Suppressor macrophage (primary cell): ENCODE measurements at regions not wholly inside any gene's neighbourhood (a gene's known extent, or its start where the extent isn't known, plus 50 kb on each side); places are given as distances from the start of the nearest gene placed in this dataset.
"Not testable (repeated sequence)": the region's sequence is repeated elsewhere in the genome, so short reads cannot be mapped to it uniquely, and the experiment has no call there.

Experiments used
- DNase-seq, 4 experiments: peaks; one replicate each; pipeline ENCODE4 v3.0.0-alpha.2; 2020 to 2022

DNA sequence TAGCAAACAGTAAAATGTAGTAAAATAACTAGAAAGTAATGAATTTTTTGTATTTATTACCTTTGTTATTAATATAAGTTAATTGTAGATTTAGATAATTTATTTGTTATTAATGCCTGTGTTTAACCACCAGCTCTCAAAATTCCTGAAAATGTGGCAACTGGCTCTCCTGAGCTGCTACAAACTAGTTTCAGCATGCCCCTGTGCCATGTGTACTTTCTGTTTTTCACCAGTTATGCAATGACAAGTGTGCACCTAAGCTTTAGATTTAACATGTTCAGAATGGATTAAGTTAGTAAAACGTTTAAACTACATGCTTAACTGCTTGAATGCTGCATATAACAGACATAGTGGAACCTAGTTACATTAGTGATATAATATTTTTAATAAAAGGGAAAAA, 88.1 kb downstream of the POSTN start:
- no peak for DNase-seq

DNA sequence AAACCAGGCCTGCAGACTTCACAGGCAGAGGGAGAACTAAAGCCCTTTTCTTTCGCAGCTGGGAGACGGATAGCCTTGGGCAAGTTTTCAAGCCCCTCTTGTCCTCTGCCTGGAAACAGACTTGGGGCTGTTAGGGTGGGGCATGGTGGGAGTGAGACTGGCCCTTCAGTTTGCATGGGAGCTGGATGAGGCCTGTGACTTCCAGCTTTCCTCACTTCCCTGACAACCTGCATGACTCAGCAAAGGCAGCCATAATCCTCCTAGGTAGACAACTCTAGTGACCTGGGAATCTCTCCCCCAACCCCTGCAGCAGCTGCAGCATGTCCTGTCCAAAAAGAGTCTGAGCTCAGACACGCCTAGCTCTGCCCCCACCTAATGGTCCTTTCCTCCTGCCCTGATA, 93.0 kb downstream of the POSTN start:
- no peak for DNase-seq

- no peak for DNase-seq
Observed at GRCh38 chr13:37504251-37504650, 94.3 kb downstream of the POSTN start.

GRCh38 chr13:37503287-37503686, 95.3 kb downstream of the POSTN start:
- DNase-seq, result no peak

- DNase-seq, result not testable (repeated sequence)
Observed at GRCh38 chr13:37502303-37502993, 96.1 kb downstream of the POSTN start.

- no peak for DNase-seq
Observed at GRCh38 chr13:37501187-37501586, 97.4 kb downstream of the POSTN start.

DNA sequence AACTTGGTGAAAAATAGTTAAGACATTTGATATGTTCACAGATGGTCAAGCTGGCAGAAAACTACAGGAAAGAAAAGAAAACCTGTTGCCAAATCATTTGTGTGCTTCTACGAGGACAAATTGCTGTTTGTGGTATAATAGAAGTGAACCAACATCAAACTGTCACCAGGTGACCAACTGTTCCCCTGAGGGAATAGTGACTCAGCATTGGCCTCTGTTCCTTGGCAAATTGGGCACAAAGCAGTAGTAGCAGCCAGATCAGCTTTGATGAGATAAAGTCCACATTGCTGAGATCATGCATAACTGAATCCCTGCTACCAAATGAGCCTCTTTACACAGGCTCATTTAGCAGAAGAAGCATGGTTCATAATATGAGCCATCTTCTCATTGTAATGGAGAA, 103.5 kb downstream of the POSTN start:
- DNase-seq, result no peak

GRCh38 chr13:37493775-37494174, 104.8 kb downstream of the POSTN start:
- DNase-seq, result no peak

DNA sequence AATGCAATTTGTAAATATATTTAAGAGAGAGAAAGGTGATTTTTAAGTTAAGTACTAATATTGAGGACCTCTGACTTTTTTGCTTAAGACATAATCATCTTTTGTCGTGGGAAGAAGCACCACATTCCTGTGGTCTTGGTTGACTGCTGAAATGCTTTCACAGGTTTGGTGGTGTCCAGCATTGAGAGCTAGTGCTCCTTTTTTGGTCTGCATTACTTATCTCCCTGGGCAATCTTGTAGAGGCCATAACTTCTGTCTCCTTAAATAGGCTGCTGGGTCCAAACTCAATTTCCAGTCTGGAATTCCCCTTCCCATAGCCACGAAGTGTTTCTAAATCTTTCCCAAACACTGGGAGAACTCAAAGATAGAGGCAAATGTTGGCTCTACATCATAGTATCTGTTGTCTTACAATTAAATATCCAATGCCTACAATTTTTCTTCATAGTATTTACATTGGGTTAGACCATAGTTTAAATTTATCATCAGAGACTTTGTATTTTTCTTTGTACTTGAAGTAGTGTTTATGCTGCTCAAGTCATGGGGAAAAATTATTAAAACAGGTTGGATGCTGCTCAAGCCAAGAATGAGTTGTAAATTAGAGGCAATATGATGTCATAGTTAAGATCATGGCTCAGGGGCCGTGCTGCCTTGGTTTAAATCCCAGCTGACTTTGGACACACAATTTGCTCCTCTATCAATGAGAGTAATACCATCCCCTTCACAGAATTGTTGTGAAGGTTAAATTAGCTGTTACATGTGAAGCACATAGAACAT, 105.6 kb downstream of the POSTN start:
- DNase-seq, result no peak

GRCh38 chr13:37492075-37492474, 106.5 kb downstream of the POSTN start:
- no peak for DNase-seq

DNA sequence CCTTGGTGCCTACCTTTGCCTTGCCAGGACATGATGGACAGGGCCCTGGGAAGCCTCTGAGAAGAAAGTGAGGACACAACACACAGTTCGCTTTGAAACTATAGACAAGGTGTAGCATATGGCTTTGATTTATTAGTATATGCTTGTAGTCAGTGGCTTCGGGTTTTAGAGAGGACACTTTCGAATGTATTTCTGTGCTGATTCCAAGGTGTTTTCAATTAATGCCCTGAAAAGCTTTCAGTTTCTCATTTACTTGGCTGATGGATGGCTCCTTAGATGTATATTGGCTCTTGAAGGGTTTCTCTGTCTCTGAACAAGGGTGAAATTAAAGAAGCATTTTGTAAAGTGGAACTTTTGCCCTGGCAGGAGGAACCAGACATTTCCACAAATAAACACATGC, 106.9 kb downstream of the POSTN start:
- DNase-seq, result no peak

DNA sequence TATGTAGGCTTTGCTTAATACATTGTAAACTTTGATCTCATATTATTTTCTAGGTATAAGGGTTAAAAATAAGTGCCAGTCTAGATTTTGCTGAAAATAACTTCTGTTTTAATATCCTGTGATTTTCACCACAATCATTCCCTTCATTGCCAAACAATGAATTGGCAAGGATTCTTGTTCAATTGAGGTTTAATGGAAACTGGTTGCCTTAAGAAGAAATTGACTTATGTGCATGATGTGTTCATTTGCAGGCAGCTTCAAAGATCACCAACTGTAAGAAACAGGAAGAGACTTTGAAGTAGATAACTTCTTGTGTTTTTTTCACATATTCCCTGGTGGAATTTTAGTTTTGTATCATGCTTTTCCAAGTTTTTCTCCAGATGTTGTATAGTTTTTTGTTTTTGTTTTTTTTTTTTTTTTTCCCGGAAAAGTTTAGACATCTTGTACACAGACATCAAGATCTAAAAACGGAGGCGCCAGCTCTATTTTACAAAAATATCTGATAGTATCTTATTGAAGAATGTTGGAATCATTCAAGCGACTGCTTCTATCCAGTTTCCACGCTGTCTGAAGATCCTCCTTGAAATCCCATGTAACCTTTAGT, 108.3 kb downstream of the POSTN start:
- no peak for DNase-seq

DNA sequence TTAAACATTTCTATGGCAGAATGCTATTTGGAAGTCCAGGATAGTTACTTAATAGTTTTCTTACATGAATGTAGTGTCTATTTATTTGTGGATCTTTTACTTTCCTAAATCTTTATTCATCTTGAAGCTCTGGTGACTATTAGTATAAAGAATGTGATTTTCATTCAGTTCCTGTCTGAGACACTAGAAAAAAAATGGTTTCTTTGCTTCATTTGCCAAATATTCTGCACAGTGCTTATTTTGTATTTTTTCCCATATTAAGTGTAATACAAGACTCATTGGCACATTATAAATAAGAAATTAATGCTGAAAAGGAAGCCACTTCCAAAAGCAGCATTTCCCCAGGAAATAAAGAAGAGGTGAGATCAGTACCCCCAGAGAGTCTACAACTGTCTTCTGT, 109.8 kb downstream of the POSTN start:
- no peak for DNase-seq

GRCh38 chr13:37486171-37486681, 112.3 kb downstream of the POSTN start:
- no peak for DNase-seq

DNA sequence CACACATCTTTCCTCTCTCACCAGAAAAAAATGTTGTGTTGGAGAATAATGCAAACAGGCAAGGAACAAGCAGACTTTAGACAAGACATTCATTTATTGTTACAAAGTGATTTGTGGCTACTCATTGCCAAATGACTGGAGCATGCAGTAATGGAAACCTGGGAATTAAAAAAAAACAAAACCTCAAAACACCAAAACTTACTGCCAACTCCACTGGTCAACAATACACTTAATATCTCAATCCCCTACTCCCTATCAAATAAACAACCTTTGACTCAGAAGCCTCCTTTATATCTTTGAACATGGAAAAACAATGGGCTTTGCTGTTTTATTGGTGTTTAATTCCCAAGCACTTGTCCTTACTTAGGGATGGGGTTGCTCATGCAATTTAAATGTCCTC, 112.8 kb downstream of the POSTN start:
- no peak for DNase-seq

- no peak for DNase-seq
Observed at GRCh38 chr13:37484056-37484455, 114.5 kb downstream of the POSTN start.

GRCh38 chr13:37482331-37482730, 116.2 kb downstream of the POSTN start:
- no peak for DNase-seq

GRCh38 chr13:37481885-37482227, 116.7 kb downstream of the POSTN start:
- no peak for DNase-seq

GRCh38 chr13:37481011-37481884, 117.3 kb downstream of the POSTN start:
- no peak for DNase-seq

GRCh38 chr13:37479916-37480315, 118.7 kb downstream of the POSTN start:
- no peak for DNase-seq

- DNase-seq, result no peak
Observed at GRCh38 chr13:37476874-37477273, 121.7 kb downstream of the POSTN start.

- no peak for DNase-seq
Observed at GRCh38 chr13:37475966-37476365, 122.6 kb downstream of the POSTN start.

GRCh38 chr13:37475151-37475550, 123.4 kb downstream of the POSTN start:
- DNase-seq, result no peak
